DOHH2 (cell line): ENCODE measurements at regions not wholly inside any gene's neighbourhood (a gene's known extent, or its start where the extent isn't known, plus 50 kb on each side); places are given as distances from the start of the nearest gene placed in this dataset.

Experiments
- EZH2phosphoT487 ChIP-seq: fragments of 200-600 bp; sonication (generic); IDR thresholded peaks from 2 replicates; pipeline ENCODE4 v1.6.1; 2017; ENCODE audit warnings: borderline replicate concordance, mild to moderate bottlenecking, antibody characterized with exemption, low read length, moderate library complexity, mixed read lengths
- TF ChIP-seq, protein P1 (sequence below): fragments of 200-600 bp; sonication (generic); IDR thresholded peaks from one replicate; pipeline ENCODE4 v1.5.1; 2014; ENCODE audit warnings: antibody characterized with exemption, mild to moderate bottlenecking, low read depth, low read length; ENCODE audit not compliant: poor library complexity, severe bottlenecking

DNA sequence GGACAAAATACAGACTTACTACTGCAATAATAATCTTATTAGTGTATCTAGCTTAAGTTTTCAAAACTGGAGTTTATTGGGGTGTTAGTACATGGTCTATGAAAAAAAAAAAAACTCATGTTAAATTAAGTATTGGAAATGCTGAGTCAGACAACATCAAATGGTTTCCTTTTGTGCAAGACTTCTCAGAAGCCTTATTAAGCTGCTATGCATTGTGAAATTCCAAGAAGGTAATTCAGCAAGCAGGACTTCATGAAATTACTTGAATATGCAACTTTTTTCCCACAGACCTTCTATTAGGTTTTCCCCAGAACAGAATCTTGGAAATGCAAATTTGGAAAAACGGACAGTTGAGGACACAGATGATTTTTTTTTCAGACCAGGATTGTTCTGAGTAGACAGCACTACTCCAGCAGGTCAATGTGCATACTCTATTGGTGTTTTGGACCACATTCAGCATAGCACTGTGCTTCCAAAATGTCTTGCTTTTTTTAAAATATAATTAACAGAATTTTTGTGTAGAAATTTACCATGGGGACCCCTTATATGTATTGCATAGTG is 568.8 kb upstream of the TENM3 start:
- TF ChIP-seq, protein P1, sequence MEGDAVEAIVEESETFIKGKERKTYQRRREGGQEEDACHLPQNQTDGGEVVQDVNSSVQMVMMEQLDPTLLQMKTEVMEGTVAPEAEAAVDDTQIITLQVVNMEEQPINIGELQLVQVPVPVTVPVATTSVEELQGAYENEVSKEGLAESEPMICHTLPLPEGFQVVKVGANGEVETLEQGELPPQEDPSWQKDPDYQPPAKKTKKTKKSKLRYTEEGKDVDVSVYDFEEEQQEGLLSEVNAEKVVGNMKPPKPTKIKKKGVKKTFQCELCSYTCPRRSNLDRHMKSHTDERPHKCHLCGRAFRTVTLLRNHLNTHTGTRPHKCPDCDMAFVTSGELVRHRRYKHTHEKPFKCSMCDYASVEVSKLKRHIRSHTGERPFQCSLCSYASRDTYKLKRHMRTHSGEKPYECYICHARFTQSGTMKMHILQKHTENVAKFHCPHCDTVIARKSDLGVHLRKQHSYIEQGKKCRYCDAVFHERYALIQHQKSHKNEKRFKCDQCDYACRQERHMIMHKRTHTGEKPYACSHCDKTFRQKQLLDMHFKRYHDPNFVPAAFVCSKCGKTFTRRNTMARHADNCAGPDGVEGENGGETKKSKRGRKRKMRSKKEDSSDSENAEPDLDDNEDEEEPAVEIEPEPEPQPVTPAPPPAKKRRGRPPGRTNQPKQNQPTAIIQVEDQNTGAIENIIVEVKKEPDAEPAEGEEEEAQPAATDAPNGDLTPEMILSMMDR = no peak
- TF ChIP-seq EZH2phosphoT487 = no peak
